ENCODE measurements at regions not wholly inside any gene's neighbourhood (a gene's known extent, or its start where the extent isn't known, plus 50 kb on each side); places are given as distances from the start of the nearest gene placed in this dataset.
A peak's percentile ranks its signal among the peaks of the same experiment; 100 is the strongest.

- no peak overlapping the region for H3K4me3 ChIP-seq (replicated peaks; ENCODE audit: low read depth, low read length)
- DNase-seq (ENCODE audit: extremely low read depth, low read depth) = no peak
- TF ChIP-seq CTCF (IDR thresholded peaks at IDR 0.05; ENCODE audit: low read depth, low read length, missing control alignments) = no peak
Measured at GRCh38 chr5:176711883-176712282, 64.6 kb downstream of the TSPAN17 start.

GRCh38 chr5:176712546-176713304 lies 65.4 kb downstream of the TSPAN17 start:
- TF ChIP-seq CTCF (IDR thresholded peaks at IDR 0.05; ENCODE audit: low read depth, low read length, missing control alignments) = no peak
- DNase-seq (ENCODE audit: extremely low read depth, low read depth) = no peak

GRCh38 chr5:176713409-176713808 lies 66.1 kb downstream of the TSPAN17 start:
- TF ChIP-seq CTCF (IDR thresholded peaks at IDR 0.05; ENCODE audit: low read depth, low read length, missing control alignments) = no peak
- no peak for DNase-seq (ENCODE audit: extremely low read depth, low read depth)
- no peak overlapping the region for H3K4me3 ChIP-seq (replicated peaks; ENCODE audit: low read depth, low read length)

More at GRCh38 chr5:176712546-176713304, 65.4 kb downstream of the TSPAN17 start:
- H3K4me3 ChIP-seq (replicated peaks; ENCODE audit: low read depth, low read length) = no peak overlapping the region

GRCh38 chr5:176714067-176714466 lies 66.8 kb downstream of the TSPAN17 start:
- no peak for DNase-seq (ENCODE audit: extremely low read depth, low read depth)
- no peak overlapping the region for H3K4me3 ChIP-seq (replicated peaks; ENCODE audit: low read depth, low read length)
- TF ChIP-seq CTCF (IDR thresholded peaks at IDR 0.05; ENCODE audit: low read depth, low read length, missing control alignments) = no peak

- DNase-seq (ENCODE audit: extremely low read depth, low read depth) = peak; percentile 75
- no peak for TF ChIP-seq CTCF (IDR thresholded peaks at IDR 0.05; ENCODE audit: low read depth, low read length, missing control alignments)
- no peak overlapping the region for H3K4me3 ChIP-seq (replicated peaks; ENCODE audit: low read depth, low read length)
Measured at GRCh38 chr5:176716320-176716719, 69.0 kb downstream of the TSPAN17 start.

GRCh38 chr5:176719113-176719739 lies 71.9 kb downstream of the TSPAN17 start:
- H3K4me3 ChIP-seq (replicated peaks; ENCODE audit: low read depth, low read length) = no peak overlapping the region
- DNase-seq (ENCODE audit: extremely low read depth, low read depth) = no peak
- TF ChIP-seq CTCF (IDR thresholded peaks at IDR 0.05; ENCODE audit: low read depth, low read length, missing control alignments) = no peak

All from HFF-Myc (cell line).